WTC11 (cell line): ENCODE measurements at regions not wholly inside any gene's neighbourhood (a gene's known extent, or its start where the extent isn't known, plus 50 kb on each side); places are given as distances from the start of the nearest gene placed in this dataset.

ENCODE experiments used
- ATAC-seq: fragments of 200-7000 bp; cut with Tn5 transposase; 2 replicates; pipeline ENCODE4 v1.10.0; 2021; ENCODE audit warnings: mild to moderate bottlenecking, moderate library complexity
- CTCF ChIA-PET: fragments of 300-600 bp; sonication (Branson Sonifier 250); formaldehyde crosslinking; loops from one replicate; lab custom pipeline; 2021; ENCODE audit warnings: antibody characterized with exemption; lab: Charles Lee
- POLR2A ChIA-PET: fragments of 350-600 bp; sonication (Branson Sonifier 250); formaldehyde crosslinking; loops from one replicate; lab custom pipeline; 2021; ENCODE audit warnings: antibody characterized with exemption; lab: Charles Lee
- DNase-seq: peaks from one replicate; pipeline ENCODE4 v3.0.0; 2021; ENCODE audit warnings: low spot score
- H3K27ac Mint-ChIP-seq: 2 replicates; pipeline ENCODE4 v1.8.0; 2021; ENCODE audit warnings: mixed read lengths
- H3K27me3 Mint-ChIP-seq: 2 replicates; pipeline ENCODE4 v1.8.0; 2021; ENCODE audit warnings: low read depth, mild to moderate bottlenecking, moderate library complexity, mixed read lengths
- H3K36me3 Mint-ChIP-seq: 2 replicates; pipeline ENCODE4 v1.8.0; 2021; ENCODE audit warnings: mixed read lengths
- H3K4me1 Mint-ChIP-seq: 2 replicates; pipeline ENCODE4 v1.8.0; 2022; ENCODE audit warnings: mixed read lengths
- H3K4me3 Mint-ChIP-seq: 2 replicates; pipeline ENCODE4 v1.8.0; 2021; ENCODE audit warnings: mild to moderate bottlenecking, moderate library complexity, mixed read lengths
- H3K9me3 Mint-ChIP-seq: 2 replicates; pipeline ENCODE4 v1.8.0; 2021; ENCODE audit warnings: mixed read lengths
- CREB1 ChIP-seq: sonication (generic); formaldehyde crosslinking; IDR thresholded peaks from 2 replicates; pipeline ENCODE4 v1.8.0; 2023; ENCODE audit warnings: mild to moderate bottlenecking, missing genetic modification reagents
- GTF2I ChIP-seq: fragments of 250-450 bp; sonication (Bioruptor Pico); conservative IDR thresholded peaks from 2 replicates; pipeline ENCODE4 v1.4.0; 2021; ENCODE audit warnings: mild to moderate bottlenecking
- HMGA2 ChIP-seq: fragments of 250-450 bp; sonication (Bioruptor Pico); IDR thresholded peaks from 2 replicates; pipeline ENCODE4 v1.4.0; 2021; ENCODE audit warnings: mild to moderate bottlenecking, moderate library complexity
- JUN ChIP-seq: sonication (generic); formaldehyde crosslinking; IDR thresholded peaks from 2 replicates; pipeline ENCODE4 v1.8.0; 2023; ENCODE audit warnings: mild to moderate bottlenecking, missing genetic modification reagents
- KAT7 ChIP-seq: sonication (generic); formaldehyde crosslinking; IDR thresholded peaks from 2 replicates; pipeline ENCODE4 v1.8.1; 2023; ENCODE audit warnings: missing genetic modification reagents, mild to moderate bottlenecking, borderline replicate concordance
- MXD4 ChIP-seq: fragments of 250-450 bp; sonication (Bioruptor Pico); IDR thresholded peaks from 2 replicates; pipeline ENCODE4 v1.8.0; 2021; ENCODE audit warnings: mild to moderate bottlenecking, moderate library complexity, borderline replicate concordance
- OVOL2 ChIP-seq: fragments of 250-450 bp; sonication (Bioruptor Pico); IDR thresholded peaks from 2 replicates; pipeline ENCODE4 v1.9.0; 2021; ENCODE audit warnings: mild to moderate bottlenecking, borderline replicate concordance
- RORB ChIP-seq: fragments of 250-450 bp; sonication (Bioruptor Pico); IDR thresholded peaks from 2 replicates; pipeline ENCODE4 v1.9.0; 2021; ENCODE audit warnings: mild to moderate bottlenecking
- SMAD4 ChIP-seq: sonication (generic); formaldehyde crosslinking; IDR thresholded peaks from 2 replicates; pipeline ENCODE4 v1.8.0; 2022; ENCODE audit warnings: mild to moderate bottlenecking, missing genetic modification reagents
- SOX15 ChIP-seq: fragments of 250-450 bp; sonication (Bioruptor Pico); IDR thresholded peaks from 2 replicates; pipeline ENCODE4 v1.9.0; 2021; ENCODE audit warnings: mild to moderate bottlenecking
- TCF7 ChIP-seq: sonication (generic); formaldehyde crosslinking; IDR thresholded peaks from 2 replicates; pipeline ENCODE4 v1.8.0; 2022; ENCODE audit warnings: mild to moderate bottlenecking, low read depth, missing genetic modification reagents, moderate library complexity
- TP53 ChIP-seq: sonication (generic); formaldehyde crosslinking; IDR thresholded peaks from 2 replicates; pipeline ENCODE4 v1.8.1; 2023; ENCODE audit warnings: mild to moderate bottlenecking, missing genetic modification reagents
- ZBTB21 ChIP-seq: sonication (generic); formaldehyde crosslinking; IDR thresholded peaks from 2 replicates; pipeline ENCODE4 v1.8.1; 2023; ENCODE audit warnings: mild to moderate bottlenecking, missing genetic modification reagents, borderline replicate concordance
- ZNF121 ChIP-seq: sonication (generic); formaldehyde crosslinking; IDR thresholded peaks from 2 replicates; pipeline ENCODE4 v1.8.0; 2023; ENCODE audit warnings: missing genetic modification reagents
- ZNF263 ChIP-seq: sonication (generic); formaldehyde crosslinking; IDR thresholded peaks from 2 replicates; pipeline ENCODE4 v1.8.1; 2022; ENCODE audit warnings: low read depth, mild to moderate bottlenecking, moderate library complexity, missing genetic modification reagents
- ZNF423 ChIP-seq: fragments of 250-450 bp; sonication (Bioruptor Pico); IDR thresholded peaks from 2 replicates; pipeline ENCODE4 v2.1.2; 2022; ENCODE audit warnings: mild to moderate bottlenecking, moderate library complexity
- TF ChIP-seq, protein P1 (sequence below): sonication (generic); formaldehyde crosslinking; IDR thresholded peaks from 2 replicates; pipeline ENCODE4 v1.8.1; 2023; ENCODE audit warnings: mild to moderate bottlenecking, missing genetic modification reagents
- TF ChIP-seq, protein P2 (sequence below): sonication (generic); formaldehyde crosslinking; IDR thresholded peaks from 2 replicates; pipeline ENCODE4 v1.8.1; 2022; ENCODE audit warnings: mild to moderate bottlenecking, moderate library complexity, missing genetic modification reagents
- TF ChIP-seq, protein P3 (sequence below): sonication (generic); formaldehyde crosslinking; conservative IDR thresholded peaks from 2 replicates; pipeline ENCODE4 v1.8.1; 2022; ENCODE audit warnings: mild to moderate bottlenecking, missing genetic modification reagents
- TF ChIP-seq, protein P4 (sequence below): sonication (generic); formaldehyde crosslinking; IDR thresholded peaks from 2 replicates; pipeline ENCODE4 v1.8.0; 2022; ENCODE audit warnings: mild to moderate bottlenecking, missing genetic modification reagents
- TF ChIP-seq, protein P5 (sequence below): sonication (generic); formaldehyde crosslinking; IDR thresholded peaks from 2 replicates; pipeline ENCODE4 v1.8.0; 2022; ENCODE audit warnings: mild to moderate bottlenecking, missing genetic modification reagents
- TF ChIP-seq, protein P6 (sequence below): sonication (generic); formaldehyde crosslinking; IDR thresholded peaks from 2 replicates; pipeline ENCODE4 v1.8.1; 2023; ENCODE audit warnings: mild to moderate bottlenecking, missing genetic modification reagents, moderate library complexity
- TF ChIP-seq, protein P7 (sequence below): sonication (generic); formaldehyde crosslinking; IDR thresholded peaks from 2 replicates; pipeline ENCODE4 v1.8.0; 2022; ENCODE audit warnings: mild to moderate bottlenecking, missing genetic modification reagents
- TF ChIP-seq, protein P8 (sequence below): fragments of 250-450 bp; sonication (Bioruptor Pico); IDR thresholded peaks from 2 replicates; pipeline ENCODE4 v1.9.0; 2021; ENCODE audit warnings: mild to moderate bottlenecking, borderline replicate concordance

DNA sequence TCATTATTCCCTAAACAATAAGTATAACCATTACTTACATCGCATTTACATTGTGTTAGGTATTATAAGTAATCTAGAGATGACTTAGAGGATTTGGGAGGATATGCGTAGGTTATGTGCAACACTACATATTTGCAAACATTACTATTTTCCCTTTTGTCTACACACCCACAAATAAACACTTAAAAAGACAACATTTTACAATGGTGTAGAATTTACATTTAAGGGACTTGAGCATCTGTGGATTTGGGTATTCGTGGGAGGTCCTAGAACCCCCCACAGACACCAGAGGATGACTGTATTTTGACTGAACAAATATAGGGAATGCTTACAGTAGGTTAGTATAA, 220.2 kb upstream of the MYO3A start:
- no peak for DNase-seq
- H3K36me3 Mint-ChIP-seq, result peaks cover 25% of the 10 kb centered on the region
- ChIA-PET CTCF (no interaction called here), POLR2A (no interaction called here)
- peaks cover 25% of the 10 kb centered on the region for H3K9me3 Mint-ChIP-seq
- no peak for TF ChIP-seq JUN (CRISPR knock-in tag)
- TF ChIP-seq, protein P1, sequence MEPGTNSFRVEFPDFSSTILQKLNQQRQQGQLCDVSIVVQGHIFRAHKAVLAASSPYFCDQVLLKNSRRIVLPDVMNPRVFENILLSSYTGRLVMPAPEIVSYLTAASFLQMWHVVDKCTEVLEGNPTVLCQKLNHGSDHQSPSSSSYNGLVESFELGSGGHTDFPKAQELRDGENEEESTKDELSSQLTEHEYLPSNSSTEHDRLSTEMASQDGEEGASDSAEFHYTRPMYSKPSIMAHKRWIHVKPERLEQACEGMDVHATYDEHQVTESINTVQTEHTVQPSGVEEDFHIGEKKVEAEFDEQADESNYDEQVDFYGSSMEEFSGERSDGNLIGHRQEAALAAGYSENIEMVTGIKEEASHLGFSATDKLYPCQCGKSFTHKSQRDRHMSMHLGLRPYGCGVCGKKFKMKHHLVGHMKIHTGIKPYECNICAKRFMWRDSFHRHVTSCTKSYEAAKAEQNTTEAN, result no peak
- TF ChIP-seq, protein P2, sequence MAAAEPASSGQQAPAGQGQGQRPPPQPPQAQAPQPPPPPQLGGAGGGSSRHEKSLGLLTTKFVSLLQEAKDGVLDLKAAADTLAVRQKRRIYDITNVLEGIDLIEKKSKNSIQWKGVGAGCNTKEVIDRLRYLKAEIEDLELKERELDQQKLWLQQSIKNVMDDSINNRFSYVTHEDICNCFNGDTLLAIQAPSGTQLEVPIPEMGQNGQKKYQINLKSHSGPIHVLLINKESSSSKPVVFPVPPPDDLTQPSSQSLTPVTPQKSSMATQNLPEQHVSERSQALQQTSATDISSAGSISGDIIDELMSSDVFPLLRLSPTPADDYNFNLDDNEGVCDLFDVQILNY (CRISPR knock-in tag), result no peak
- TF ChIP-seq TCF7 (CRISPR knock-in tag), result no peak
- TF ChIP-seq ZBTB21 (CRISPR knock-in tag), result no peak
- TF ChIP-seq SMAD4 (CRISPR knock-in tag), result no peak
- TF ChIP-seq, protein P3, sequence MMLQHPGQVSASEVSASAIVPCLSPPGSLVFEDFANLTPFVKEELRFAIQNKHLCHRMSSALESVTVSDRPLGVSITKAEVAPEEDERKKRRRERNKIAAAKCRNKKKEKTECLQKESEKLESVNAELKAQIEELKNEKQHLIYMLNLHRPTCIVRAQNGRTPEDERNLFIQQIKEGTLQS (CRISPR knock-in tag), result no peak
- no peak for TF ChIP-seq ZNF423
- no peak for TF ChIP-seq SOX15 (CRISPR knock-in tag)
- ATAC-seq, result no peak
- H3K4me1 Mint-ChIP-seq, result no peaks in the 10 kb centered on the region
- H3K27ac Mint-ChIP-seq, result no peak overlapping the region
- no peak overlapping the region for H3K4me3 Mint-ChIP-seq
- H3K27me3 Mint-ChIP-seq, result peaks cover 8% of the 10 kb centered on the region

DNA sequence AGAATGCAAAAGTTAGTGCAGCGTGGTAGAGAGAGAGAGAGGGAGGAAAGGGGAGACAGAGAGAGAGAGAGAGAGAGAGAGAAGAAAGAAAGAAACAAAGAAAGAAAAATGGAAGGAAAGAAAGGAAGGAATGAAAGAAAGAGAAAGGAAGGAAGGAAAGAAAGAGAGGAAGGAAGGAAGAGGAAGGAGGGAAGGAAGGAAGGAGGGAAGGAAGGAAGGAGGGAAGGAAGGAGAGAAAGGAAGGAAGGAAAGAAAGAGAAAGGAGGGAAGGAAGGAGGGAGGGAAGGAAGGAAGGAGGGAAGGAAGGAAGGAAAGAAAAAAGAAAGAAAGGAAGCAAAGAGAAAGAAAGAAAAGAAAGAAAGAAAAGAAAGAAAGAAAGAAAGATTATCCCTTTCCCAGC, 209.8 kb upstream of the MYO3A start:
- TF ChIP-seq KAT7 (CRISPR knock-in tag), result no peak
- TF ChIP-seq HMGA2 (CRISPR knock-in tag), result no peak
- TF ChIP-seq, protein P4, sequence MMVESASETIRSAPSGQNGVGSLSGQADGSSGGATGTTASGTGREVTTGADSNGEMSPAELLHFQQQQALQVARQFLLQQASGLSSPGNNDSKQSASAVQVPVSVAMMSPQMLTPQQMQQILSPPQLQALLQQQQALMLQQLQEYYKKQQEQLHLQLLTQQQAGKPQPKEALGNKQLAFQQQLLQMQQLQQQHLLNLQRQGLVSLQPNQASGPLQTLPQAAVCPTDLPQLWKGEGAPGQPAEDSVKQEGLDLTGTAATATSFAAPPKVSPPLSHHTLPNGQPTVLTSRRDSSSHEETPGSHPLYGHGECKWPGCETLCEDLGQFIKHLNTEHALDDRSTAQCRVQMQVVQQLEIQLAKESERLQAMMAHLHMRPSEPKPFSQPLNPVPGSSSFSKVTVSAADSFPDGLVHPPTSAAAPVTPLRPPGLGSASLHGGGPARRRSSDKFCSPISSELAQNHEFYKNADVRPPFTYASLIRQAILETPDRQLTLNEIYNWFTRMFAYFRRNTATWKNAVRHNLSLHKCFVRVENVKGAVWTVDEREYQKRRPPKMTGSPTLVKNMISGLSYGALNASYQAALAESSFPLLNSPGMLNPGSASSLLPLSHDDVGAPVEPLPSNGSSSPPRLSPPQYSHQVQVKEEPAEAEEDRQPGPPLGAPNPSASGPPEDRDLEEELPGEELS (CRISPR knock-in tag), result no peak
- TF ChIP-seq, protein P5, sequence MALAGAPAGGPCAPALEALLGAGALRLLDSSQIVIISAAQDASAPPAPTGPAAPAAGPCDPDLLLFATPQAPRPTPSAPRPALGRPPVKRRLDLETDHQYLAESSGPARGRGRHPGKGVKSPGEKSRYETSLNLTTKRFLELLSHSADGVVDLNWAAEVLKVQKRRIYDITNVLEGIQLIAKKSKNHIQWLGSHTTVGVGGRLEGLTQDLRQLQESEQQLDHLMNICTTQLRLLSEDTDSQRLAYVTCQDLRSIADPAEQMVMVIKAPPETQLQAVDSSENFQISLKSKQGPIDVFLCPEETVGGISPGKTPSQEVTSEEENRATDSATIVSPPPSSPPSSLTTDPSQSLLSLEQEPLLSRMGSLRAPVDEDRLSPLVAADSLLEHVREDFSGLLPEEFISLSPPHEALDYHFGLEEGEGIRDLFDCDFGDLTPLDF, result no peak
- no peak for TF ChIP-seq JUN (CRISPR knock-in tag)
- no peak for TF ChIP-seq ZNF121 (CRISPR knock-in tag)
- TF ChIP-seq MXD4, result no peak
- TF ChIP-seq, protein P6, sequence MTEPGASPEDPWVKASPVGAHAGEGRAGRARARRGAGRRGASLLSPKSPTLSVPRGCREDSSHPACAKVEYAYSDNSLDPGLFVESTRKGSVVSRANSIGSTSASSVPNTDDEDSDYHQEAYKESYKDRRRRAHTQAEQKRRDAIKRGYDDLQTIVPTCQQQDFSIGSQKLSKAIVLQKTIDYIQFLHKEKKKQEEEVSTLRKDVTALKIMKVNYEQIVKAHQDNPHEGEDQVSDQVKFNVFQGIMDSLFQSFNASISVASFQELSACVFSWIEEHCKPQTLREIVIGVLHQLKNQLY (CRISPR knock-in tag), result no peak
- no peak for TF ChIP-seq GTF2I (CRISPR knock-in tag)
- TF ChIP-seq ZBTB21 (CRISPR knock-in tag), result no peak
- no peak for TF ChIP-seq TP53
- no peak for TF ChIP-seq RORB (CRISPR knock-in tag)
- TF ChIP-seq, protein P7, sequence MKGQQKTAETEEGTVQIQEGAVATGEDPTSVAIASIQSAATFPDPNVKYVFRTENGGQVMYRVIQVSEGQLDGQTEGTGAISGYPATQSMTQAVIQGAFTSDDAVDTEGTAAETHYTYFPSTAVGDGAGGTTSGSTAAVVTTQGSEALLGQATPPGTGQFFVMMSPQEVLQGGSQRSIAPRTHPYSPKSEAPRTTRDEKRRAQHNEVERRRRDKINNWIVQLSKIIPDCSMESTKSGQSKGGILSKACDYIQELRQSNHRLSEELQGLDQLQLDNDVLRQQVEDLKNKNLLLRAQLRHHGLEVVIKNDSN, result no peak
- TF ChIP-seq SMAD4 (CRISPR knock-in tag), result no peak
- TF ChIP-seq CREB1 (CRISPR knock-in tag), result no peak
- TF ChIP-seq, protein P8, sequence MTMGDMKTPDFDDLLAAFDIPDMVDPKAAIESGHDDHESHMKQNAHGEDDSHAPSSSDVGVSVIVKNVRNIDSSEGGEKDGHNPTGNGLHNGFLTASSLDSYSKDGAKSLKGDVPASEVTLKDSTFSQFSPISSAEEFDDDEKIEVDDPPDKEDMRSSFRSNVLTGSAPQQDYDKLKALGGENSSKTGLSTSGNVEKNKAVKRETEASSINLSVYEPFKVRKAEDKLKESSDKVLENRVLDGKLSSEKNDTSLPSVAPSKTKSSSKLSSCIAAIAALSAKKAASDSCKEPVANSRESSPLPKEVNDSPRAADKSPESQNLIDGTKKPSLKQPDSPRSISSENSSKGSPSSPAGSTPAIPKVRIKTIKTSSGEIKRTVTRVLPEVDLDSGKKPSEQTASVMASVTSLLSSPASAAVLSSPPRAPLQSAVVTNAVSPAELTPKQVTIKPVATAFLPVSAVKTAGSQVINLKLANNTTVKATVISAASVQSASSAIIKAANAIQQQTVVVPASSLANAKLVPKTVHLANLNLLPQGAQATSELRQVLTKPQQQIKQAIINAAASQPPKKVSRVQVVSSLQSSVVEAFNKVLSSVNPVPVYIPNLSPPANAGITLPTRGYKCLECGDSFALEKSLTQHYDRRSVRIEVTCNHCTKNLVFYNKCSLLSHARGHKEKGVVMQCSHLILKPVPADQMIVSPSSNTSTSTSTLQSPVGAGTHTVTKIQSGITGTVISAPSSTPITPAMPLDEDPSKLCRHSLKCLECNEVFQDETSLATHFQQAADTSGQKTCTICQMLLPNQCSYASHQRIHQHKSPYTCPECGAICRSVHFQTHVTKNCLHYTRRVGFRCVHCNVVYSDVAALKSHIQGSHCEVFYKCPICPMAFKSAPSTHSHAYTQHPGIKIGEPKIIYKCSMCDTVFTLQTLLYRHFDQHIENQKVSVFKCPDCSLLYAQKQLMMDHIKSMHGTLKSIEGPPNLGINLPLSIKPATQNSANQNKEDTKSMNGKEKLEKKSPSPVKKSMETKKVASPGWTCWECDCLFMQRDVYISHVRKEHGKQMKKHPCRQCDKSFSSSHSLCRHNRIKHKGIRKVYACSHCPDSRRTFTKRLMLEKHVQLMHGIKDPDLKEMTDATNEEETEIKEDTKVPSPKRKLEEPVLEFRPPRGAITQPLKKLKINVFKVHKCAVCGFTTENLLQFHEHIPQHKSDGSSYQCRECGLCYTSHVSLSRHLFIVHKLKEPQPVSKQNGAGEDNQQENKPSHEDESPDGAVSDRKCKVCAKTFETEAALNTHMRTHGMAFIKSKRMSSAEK (CRISPR knock-in tag), result no peak
- no peak for TF ChIP-seq ZNF263 (CRISPR knock-in tag)
- no peak for TF ChIP-seq OVOL2
- POLR2A ChIA-PET, result no interaction called here
- Mint-ChIP-seq H3K4me3 (no peak overlapping the region), H3K27me3 (peaks cover 2% of the 10 kb centered on the region; the same call in 1 of the 2 replicates), H3K9me3 (peaks cover 7% of the 10 kb centered on the region; the same call in 1 of the 2 replicates), H3K4me1 (peaks cover 30% of the 10 kb centered on the region), H3K27ac (no peak overlapping the region), H3K36me3 (no peaks in the 10 kb centered on the region; the same call in 1 of the 2 replicates)
- DNase-seq (no peak), ATAC-seq (no peak)
- CTCF ChIA-PET, result no interaction called here
